Dermis microvascular lymphatic vessel endothelial cell (primary cell): ENCODE measurements at regions not wholly inside any gene's neighbourhood (a gene's known extent, or its start where the extent isn't known, plus 50 kb on each side); places are given as distances from the start of the nearest gene placed in this dataset.
"Not testable (repeated sequence)": the region's sequence is repeated elsewhere in the genome, so short reads cannot be mapped to it uniquely, and the experiment has no call there.

Experiments used
- DNase-seq, 2 donors: peaks; one replicate each; pipeline versions ENCODE4 v3.0.0 to v3.0.0-alpha.2; 2010; ENCODE audit warnings: low read depth in 2 of 2

DNA sequence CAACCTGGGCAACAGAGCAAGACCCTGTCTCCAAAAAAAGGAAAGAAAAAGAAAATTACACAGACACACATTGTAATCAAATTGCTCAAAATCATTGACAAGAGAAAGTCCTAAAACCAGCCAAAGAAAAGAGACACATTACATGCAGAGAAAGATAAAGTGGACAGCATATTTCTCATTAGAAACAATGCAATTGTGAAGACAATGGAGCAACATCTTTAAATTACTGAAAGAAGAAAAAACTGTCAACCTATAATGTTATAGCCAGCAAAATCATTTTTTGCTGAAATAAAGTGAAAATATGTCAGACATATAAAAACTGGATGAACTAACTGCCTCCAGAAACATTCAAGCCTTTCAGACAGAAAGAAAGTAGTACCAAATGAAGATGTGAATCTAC is 120.6 kb downstream of the TMEM167A start:
- no peak for DNase-seq

DNA sequence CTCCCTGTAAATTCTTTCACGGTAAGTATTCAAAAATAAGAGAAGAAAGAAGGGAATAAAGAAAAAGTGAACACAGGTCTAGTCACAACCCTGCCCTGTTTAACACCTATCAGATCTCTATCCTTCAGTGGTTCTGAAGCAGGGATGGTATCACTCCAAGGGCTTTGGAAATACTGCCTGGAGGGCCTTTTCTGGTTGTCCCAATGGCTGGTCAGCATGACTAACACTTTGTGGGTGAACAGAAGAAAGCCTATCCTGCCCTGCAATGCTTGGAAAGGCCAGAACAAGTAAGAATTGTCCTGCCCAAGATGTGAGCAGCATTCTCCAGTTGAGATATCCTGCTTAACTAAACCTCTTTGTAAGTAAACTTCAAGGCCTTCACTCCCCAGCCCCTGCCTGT is 124.9 kb downstream of the TMEM167A start:
- no peak for DNase-seq

DNA sequence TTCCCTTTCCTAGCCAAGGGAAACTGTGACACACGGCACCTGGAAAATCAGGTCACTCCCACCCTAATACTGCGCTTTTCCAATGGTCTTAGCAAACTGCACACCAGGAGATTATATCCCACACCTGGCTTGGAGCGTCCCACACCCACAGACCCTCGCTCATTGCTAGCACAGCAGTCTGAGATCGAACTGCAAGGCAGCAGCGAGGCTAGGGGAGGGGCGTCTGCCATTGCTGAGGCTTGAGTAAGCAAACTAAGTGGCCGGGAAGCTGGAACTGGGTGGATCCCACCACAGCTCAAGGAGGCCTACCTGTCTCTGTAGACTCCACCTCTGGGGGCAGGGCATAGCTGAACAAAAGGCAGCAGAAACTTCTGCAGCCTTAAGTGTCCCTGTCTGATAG is 132.9 kb downstream of the TMEM167A start:
- DNase-seq: not testable (repeated sequence)

DNA sequence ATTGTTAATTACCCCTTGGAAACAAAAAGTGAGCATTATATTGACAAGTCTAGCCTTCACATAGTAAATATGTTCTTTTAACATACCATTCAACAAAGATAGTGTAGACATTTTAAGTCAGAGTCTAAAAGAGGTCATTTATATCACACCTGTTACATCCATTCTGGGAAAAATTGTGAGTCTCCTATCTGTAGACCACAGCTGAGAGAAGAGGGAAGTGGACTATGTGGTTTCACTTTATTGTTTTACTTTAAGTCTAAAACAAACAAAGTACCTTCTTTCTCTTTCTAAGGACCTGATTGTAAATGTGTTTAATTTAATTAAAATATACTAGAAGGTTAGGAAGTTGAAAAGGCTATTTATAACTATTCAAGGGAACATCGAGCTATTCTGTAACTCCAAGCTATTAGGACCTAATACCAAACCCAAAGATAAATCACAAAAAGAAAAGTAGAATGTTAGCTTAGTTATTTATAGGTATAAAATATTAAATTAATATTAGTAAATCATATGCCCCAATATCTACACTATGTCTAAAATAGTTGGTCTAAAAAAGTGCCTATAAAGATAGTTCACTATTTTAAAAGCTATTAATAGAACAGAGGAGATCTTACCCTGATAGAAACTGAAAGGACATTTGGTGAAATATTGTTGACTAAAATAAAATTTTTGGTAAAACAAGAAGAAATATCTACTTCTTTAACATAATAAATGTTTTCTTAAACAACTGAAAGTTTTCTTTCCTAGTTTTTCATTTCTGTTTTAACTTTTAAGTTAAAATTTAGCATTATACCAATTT is 134.9 kb downstream of the TMEM167A start:
- no peak for DNase-seq

DNA sequence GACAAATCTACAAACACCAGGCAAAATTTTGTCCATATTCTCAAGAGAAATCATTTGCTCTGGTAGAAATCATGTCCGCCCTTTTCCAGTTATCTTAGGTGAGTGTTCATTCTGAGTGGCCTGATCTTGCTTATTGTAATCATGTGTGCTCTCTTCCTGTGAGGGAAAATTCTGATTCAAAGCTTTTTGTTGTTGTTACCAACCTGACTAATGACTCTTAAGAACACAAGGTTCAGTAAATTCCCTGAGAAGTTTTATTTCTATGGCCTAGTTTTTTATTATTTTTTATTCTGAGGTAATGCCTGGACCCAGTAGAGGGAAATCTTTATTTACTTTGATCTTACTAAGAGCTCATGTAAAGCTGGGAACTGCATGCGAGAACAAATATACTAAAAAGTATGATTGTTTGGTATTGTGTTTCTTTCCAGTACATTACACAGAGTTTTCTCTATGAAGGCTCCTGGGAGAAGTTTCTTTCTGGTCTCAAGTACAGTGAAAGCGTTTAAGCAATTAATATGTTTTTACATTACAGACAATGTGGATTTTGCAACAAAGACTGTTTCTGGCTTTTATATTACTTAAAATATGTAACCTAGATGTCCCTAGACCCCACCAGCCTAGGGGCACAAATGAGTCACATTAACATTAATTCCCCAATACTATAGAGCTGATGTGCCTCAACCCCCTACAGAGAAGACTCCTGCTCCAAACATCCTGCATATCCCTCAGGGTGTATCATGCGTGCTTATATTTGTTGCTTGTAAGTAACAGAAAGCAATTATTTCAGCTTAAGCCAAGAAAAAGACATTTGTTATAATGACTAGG is 138.1 kb downstream of the TMEM167A start:
- no peak for DNase-seq

DNA sequence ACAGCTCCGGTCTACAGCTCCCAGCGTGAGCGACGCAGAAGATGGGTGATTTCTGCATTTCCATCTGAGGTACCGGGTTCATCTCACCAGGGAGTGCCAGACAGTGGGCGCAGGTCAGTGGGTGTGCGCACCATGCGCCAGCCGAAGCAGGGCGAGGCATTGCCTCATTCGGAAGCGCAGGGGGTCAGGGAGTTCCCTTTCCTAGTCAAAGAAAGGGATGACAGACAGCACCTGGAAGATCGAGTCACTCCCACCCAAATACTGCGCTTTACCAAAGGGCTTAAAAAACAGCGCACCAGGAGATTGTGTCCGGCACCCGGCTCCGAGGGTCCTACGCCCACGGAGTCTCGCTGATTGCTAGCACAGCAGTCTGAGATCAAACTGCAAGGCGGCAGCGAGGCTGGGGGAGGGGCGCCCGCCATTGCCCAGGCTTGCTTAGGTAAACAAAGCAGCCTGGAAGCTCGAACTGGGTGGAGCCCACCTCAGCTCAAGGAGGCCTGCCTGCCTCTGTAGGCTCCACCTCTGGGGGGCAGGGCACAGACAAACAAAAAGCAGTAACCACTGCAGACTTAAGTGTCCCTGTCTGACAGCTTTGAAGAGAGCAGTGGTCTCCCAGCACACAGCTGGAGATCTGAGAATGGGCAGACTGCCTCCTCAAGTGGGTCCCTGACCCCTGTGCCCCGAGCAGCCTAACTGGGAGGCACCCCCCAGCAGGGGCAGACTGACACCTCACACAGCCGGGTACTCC is 144.5 kb downstream of the TMEM167A start:
- not testable (repeated sequence) for DNase-seq

DNA sequence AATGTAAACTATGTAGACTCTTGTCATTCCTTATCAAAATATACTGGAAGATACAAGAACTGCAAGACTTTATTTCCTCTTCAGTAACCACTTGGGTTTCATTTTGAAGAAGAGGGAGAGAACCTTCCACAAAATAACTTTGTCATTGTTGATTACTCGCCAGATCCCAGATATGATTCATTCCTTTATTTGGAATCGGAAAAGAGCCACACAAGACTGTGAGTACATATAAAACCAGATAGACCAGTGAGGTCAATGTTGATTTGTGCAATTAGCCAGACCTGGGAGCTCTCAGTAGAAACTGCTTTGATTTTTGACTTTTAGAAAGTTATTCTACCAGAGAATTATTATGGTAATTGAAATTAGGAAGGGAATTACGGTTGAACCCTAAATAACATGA is 146.1 kb downstream of the TMEM167A start:
- no peak for DNase-seq

DNA sequence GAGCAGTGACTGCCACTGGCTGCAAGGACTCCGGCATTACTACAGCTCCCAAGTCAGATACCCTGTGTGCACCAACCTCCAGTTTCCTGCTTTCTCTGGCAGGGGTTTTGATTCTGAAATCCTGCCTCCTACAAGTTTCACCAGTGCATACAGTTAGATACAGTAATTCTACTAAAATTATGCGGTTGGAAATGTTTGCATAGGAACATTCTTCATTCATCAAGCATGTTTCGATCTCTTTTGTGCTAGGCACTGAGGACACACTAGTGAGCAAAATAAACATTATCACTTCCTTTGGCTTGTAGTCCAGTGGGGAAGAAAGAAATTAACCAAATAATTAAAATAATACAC is 152.2 kb downstream of the TMEM167A start:
- DNase-seq: no peak

DNA sequence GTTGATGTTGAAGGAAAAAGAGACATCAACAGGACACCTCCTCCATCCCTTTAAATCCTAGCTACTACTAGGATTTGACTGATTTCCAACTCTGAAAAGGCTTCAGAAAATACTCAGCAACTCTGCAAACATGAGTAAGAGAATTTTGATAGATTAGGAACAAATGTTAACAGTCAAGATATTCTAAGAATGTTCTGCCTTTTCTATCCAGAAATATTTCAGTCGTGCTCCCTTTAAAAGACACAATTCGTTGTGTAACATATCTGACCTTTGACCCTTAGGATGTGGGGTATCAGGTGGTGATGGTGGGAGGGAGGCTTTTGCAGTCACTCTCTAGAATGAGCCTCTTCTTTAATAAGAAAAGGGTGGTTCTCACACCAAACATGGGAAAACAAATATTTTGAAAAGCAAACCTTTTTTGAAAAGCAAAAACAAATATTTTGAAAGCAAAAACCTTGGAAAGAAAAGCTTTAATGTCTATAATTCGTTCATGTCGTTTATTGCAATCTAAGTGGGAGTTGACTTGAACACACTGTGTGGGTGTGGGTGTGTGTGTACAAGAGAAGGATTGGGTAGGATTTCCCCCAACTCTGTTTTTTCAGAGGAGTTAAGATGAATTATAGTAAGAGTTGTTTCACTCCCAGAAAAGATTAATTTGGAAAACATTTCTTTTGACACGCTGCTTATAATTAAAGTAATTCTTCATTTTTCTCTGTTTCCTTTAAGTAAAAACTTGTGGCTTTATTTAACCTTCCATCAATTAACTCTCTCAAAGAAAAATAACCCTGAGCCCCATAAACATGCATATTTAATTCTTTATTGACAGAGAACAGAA is 152.8 kb downstream of the TMEM167A start:
- DNase-seq: no peak

DNA sequence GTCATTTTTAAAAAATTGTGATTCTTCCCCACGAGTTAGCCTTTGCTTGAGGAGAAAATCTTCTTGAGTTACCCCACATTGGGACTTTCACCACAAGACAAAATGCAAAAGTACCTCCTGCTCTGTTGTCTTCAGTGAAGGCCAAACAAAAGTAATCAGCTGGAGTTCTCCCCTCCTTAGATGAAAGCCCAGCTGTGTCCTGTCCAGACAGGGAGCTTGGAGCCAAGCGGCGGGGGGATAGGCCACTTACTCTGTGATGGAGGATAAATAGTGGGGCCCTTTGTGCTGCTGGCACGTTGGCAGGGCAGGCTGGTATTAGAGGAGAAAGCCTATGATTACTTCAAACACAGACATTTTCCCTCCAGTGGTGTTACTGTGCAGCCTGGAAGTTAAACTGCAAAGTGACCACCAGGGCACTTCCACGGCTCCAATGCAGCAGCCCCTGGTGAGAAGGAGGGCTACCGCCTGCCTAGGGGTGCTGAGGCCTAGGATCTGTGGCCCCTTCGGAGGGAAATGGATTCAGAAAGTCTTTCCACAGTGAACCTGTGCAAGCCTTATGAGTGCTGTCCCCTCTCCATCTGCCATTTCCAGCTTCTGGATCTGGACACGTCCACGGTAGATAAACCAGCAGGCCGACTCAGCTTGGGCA is 155.0 kb downstream of the TMEM167A start:
- DNase-seq: no peak

DNA sequence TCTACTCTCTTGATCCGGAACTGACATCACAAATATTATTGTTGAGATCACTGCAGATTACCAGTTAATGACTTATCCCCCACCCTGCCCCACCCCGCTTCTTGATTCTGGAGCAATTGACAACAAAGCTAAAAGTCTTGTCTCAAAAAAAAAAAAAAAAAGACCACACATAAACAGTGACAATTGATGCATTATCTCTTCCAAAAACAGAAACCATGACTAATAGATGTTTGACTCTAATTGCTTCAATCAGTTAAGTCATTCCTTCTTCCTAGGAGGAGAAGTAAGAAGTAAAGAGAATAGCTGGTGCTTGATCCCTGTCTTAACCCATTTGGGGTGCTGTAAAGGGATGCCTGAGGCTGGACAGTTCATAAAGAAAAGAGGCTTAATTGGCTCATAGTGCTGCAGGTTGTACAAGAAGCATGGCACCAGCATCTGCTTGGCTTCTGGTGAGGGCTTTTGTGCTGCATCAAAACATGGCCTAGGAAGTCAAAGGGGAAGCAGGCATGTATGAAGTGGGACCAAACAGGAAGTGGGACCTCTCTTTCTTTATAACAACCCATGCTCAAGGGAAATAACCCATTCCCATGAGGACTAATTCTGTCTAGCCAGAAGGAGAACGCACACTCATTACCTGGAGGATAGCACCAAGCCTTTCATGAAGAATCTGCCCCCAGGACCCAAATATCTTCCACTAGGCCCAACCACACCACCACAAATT is 158.7 kb downstream of the TMEM167A start:
- DNase-seq: no peak

DNA sequence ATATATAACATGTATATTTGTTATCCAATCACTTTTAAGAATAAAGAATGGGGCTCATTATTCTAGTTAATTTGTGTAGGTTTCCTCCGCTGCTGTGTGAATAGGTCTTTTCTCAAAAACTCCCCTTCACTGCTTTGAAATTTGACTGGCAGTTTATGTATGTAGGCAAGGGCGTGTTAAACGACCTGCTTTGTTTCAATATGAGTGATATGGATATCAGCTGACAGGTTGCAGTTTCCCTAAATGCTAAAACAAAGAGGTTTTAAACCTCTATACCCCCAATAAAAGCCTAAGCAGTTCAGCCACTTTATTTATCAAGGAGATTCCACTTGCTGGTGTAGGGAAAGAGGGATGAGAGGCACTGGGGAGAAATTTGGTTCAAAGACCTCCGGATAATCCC is 159.6 kb downstream of the TMEM167A start:
- DNase-seq: no peak

DNA sequence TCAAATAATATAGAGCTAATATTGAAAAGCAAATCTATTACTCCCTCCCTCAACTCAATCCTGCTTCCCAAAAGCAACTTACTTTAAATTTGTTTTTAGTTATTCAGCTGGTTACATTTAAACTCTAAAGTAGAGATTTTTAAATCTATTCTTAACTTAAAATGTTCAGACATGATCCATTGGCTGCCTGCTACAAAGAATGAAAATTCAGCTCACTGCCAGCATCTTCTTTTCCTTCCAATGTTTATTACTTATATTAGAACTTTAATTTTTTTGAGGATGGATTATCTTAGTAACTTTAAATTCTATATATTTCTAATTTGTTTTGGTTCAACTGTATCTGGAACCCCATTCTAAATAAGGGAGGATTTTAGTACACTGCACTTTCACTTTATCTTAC is 163.2 kb downstream of the TMEM167A start:
- DNase-seq: no peak

DNA sequence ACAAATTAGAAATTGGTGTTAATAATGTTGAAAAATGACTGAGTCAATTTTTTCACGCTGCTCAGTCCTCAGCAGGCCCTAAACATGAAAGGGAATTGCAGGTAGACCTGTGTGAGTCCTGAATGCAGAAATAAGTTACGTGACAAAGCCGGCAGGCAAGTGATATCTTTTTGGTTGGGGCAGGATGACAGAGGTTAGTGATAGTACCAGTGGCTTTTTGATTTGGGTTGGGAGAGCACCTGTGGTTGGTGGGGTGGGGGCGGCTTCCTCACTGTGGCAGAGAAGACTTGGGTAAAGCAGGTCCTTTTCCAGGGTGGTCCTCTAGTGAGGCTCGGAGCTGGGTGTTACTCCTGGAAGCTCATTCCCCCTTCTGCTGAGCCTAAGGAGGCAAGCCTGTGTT is 164.7 kb downstream of the TMEM167A start:
- no peak for DNase-seq

DNA sequence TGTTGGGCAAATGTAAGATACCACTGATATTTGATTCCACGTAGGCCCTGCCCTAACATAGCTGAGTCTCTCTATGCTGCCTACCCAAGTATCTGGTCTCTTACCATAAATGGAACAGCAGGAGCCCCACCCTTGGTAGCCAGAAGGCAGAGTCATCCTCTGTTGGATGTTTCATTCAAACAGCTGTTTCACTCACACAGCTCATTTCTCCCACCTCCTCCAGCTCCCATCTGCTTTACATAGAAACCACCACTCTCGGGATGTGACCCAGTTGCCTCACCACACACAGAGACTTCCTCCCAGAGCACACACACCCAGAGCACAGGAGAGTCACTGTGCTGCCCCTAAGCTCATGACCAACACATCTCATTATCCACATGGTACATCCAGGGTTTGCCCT is 165.3 kb downstream of the TMEM167A start:
- no peak for DNase-seq

DNA sequence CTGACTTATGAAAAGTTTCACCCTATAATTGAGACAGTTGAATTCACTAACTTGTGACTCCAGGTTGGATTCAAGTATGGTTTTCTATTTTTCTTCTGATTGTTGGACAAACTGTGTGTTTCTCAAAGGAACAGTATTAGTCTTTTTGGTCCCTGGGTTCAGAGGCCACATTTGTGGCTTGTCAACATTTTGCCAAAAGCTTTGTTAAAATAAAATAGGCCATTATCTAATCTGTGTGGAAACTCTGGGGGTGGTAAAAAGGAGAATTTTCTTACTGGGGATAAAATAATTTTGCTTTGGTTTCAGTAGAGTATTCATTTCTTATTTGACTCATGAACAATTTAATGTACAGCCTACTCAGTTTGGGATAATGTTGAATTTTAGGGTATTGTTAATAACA is 166.3 kb downstream of the TMEM167A start:
- no peak for DNase-seq

DNA sequence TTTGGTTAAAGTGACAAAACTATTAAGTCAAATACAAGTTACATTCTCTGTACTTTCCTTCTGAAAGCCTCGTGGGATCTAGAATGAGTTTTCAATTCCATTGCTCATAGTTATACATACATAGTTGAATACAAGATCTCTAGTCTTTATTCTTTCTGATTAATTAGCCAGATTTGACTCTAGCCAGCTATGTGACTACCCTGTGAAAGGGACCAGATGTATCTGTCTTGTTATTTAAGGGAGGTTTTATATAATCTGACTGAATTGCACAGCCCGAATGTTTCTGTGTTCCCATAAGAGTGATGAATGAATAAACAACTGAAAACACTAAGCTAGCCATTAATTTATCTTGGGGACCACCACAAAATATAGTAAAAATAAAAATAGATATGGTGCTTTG is 166.7 kb downstream of the TMEM167A start:
- no peak for DNase-seq

DNA sequence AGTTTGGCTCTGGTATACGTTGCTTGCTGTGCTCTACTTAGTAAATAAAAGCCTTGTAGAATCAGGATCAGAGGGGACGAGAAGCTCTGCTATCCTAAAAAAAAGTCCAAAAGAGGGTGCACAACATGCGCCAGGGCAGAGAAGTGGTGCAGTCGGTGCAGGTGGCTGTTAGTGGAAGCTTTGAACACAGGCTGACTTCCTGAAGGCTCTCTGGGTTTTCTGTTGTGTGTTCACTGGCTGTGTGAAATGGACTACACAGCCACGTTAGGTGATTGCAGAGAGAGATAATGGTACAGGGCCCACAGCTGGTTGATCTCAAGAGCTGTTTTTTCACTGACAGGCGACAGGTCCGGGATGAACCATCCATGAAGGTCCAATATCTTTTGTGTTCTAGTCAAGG is 167.4 kb downstream of the TMEM167A start:
- DNase-seq: no peak

DNA sequence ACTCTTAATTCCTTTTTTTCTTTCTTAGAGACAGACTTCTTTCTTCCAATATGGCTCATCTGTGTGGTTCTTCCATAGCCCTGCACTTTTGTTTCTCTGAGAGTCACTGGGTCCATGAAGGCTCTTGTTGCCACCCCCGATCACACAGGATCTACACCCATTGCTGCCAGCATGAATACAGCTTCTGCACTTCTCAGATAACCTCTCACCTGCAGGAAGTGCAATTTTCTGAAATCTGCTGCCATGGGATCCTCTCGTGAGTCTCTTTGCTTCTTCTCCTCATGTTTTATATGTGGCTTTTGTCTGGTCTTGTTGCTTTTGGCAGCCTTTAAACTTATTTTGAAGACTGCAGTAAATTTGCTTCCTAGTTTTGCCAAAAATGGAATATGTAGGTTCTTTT is 171.2 kb downstream of the TMEM167A start:
- DNase-seq: no peak

DNA sequence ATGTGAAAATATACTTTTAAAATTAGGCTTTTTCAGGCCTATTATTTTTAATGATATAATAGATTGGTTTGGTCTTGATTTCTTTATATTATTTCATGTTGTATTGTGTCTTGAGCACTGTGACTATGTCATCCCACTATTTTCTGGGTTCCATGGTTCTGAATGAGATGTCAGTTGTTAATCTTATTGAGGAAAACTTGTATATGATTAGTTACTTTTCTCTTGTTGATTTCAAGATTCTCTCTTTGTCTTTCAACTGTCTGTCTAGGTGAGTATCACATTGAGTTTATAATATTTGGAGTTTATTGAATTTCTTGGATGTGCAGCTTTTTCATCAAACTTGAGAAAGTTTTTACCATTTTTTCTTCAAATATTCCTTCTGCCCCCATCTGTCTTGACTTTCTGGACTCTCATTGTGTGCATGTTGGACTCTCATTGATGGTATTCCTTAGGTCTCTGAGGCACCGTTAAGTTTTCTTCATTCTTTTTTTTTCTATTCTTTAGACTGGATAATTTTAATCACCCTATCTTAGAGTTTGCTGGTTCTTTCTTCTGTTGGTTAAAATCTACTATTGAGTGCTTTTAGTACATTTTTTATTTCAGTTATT is 175.8 kb downstream of the TMEM167A start:
- DNase-seq: no peak
